NOMO-1 treated with DMSO at 0.1 percent for 48 hours (cell line): ENCODE measurements at regions not wholly inside any gene's neighbourhood (a gene's known extent, or its start where the extent isn't known, plus 50 kb on each side); places are given as distances from the start of the nearest gene placed in this dataset.
"Not testable (repeated sequence)": the region's sequence is repeated elsewhere in the genome, so short reads cannot be mapped to it uniquely, and the experiment has no call there.

ENCODE experiments used
- DNase-seq: peaks from one replicate; lab custom pipeline; 2025; ENCODE audit not compliant: unreplicated experiment; lab: John Stamatoyannopoulos, UW

GRCh38 chr5:36739751-36740221 is 133.4 kb downstream of the SLC1A3 start:
- DNase-seq: peak; percentile 93

DNA sequence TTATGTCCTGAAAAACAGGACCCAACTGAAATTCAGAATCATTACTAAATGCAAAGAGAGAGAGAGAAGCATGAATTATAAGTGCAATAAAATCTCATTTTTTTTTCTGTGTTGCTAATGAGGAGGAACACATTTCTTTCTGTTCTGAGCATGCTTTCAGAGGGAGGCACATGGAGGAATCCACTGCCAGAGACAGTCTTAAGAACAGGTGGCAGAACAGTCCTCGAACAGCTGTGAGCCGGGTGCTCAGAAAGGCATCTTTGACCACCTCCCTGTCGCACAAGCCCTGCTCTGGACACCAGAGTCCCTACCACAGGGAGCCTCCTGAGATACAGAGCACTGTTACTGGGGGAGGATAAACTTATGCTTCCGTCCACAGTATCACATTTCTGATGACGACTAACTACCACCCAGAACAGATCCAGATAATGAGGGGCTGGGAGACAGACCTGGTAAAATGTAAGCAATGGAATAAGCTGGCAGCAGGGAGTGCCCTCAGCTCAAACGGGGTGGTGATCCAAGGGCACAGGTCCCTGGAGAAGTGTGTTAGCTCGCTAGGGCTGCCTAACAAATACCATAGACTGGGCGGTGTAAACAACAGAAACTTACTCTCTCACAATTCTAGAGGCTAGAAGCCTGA is 134.0 kb downstream of the SLC1A3 start:
- no peak for DNase-seq

DNA sequence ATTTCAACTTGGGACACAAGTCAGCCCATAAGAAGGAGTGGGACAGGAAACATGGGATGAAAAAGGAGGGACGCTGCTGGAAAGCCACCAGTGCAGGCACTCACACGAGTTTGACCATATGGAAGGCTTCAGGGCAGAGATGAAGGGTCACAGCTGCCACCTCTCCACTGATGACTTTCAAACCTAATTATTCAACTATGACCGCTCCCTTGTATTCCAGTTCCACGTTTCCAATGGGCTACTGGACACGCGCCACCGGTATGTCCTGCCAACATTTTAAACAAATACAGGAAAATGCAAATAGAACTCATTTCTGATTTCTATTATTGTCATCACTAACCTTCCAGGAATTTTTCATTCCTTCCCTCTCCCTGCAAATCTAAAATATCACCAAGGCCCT is 134.7 kb downstream of the SLC1A3 start:
- no peak for DNase-seq

GRCh38 chr5:36743891-36744772 is 132.4 kb upstream of the NIPBL start:
- no peak for DNase-seq

DNA sequence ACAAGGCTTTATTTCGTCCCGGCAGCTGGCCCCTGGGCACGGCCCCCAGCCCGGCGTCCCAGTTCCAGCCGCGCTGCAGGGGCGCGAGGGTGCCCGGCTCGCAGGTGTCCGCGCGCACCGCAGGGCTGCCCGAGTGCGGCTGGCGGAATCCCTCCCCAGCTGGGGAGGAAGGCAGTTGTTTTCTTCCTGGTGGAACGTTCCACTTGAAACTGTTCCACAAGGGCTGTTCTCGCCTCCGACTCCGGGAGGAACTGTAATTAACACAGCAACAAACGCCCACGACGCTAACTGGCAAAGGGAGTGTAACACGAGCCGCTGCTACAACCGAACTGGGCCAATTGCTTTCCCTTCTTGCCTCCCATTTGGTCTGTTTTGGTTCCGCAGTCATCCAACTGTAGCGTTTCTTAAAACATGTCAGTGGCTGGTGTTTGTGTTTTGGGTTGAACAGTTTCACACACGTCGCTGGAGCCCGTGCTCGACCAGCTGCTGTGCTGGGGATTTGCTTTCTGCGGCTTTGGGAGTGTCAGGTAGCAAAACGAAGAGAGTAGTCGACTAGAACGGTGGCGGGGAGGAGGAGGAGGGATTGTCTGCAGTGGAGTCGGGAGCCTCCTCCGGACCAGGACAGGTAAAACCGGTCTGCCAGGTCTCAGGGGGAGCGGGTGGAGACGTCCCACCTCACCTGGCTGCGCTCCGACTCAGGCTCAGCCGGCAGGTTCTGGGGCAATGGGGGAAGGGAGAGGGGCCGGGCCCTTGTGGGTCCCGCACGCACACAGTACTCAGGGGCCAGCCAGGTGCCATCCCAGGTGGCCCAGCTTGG is 131.6 kb upstream of the NIPBL start:
- DNase-seq: peak; percentile 69

- DNase-seq: not testable (repeated sequence)
Measured at GRCh38 chr5:36747794-36748193, 128.8 kb upstream of the NIPBL start.

GRCh38 chr5:36751886-36752285 is 124.7 kb upstream of the NIPBL start:
- DNase-seq: no peak

DNA sequence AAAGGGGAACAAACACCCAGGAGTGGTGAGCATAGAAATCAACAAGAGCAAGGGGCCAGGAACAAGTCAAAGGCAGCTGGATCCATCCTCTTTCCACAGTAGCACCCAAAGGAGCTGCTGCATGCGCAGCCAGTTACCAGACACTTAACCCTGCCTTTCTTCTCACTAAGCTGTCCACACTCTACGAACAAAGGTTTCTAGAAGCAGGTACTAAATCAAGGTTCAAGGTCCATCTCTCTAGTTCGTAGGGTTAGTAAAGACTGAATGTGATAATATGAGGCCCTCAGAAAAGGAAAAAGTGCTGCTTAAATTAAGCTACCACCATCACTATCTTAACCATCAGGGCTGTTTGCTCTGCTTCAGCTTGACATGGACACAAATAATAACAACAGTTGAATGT is 121.2 kb upstream of the NIPBL start:
- DNase-seq: no peak

GRCh38 chr5:36755920-36756488 is 120.6 kb upstream of the NIPBL start:
- DNase-seq: no peak

DNA sequence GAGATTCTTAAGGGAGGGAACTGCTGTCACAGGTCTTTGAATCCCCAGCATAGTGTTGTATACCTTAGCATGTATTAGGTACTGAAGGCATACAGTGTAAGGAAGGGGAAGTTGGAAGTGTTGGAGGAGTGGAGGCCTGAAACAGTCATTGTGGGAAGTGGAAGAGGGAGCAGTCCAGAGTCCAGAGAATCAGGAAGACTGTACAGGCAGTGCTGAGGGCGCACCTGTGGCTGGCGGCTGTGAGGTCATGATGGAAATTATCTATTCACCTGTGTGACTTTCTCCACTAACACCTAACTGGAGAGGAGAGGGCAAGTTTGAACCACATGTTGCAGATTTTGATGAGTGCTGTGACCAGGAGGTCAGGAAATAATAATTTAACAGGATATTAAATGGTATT is 119.7 kb upstream of the NIPBL start:
- DNase-seq: no peak

DNA sequence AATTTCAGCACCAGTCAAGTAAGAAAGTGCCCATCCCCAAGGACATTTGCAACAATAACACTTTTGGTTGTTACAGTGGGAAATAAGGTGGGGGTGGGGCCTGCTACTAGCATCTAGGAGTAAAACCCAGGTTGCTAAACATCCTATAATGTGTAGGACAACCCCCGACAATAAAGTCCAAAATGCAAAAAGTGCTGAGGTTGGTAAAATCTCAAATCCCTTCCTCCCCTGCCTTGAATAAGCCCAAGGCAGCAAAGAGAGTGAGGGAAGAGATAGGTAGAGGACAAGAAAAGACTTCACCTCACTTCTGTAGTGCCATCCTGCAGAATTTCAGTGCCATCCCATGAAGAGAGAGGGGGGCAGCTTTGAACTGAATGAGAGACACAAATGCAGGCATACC is 117.5 kb upstream of the NIPBL start:
- no peak for DNase-seq

DNA sequence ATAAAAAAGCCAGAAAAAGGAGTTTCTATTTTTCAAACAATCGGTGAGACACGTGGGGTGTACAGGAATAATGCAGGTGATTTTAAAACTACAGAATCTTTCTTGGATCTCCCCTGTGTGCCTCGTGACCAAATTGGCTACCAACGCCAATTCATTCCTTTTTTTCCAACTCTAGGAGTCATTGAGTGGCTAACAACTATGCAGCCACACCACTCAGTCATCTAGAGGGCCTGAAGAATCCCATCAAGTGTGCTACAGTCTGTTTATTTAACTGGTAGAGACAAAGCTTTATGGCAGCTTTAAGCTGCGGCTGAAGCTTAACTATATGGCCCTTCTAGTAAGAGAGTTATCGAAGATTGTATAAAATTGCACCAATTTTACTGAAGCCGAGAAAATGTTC is 113.1 kb upstream of the NIPBL start:
- no peak for DNase-seq

GRCh38 chr5:36765876-36766275 is 110.7 kb upstream of the NIPBL start:
- DNase-seq: no peak

DNA sequence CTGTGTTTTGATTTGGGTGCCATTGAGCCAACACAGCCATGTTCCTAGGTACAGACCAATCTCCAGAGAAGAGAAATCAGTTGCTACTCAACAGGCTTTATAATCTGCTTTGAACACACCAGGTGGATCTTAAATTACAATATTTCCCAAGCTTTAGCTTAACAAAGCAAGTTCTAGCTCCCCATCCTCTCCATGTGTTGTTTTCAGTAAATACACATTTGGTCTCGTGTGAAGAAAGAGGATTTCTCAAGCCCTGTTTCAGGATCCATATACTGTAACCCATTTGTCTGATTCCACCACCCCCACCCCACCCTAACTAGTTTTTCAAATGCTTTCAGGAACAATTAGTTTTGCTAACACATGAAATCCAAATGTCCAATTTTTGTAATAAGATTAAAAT is 109.6 kb upstream of the NIPBL start:
- DNase-seq: no peak

- DNase-seq: no peak
Measured at GRCh38 chr5:36768450-36768849, 108.1 kb upstream of the NIPBL start.

GRCh38 chr5:36769129-36769770 is 107.3 kb upstream of the NIPBL start:
- DNase-seq: no peak

DNA sequence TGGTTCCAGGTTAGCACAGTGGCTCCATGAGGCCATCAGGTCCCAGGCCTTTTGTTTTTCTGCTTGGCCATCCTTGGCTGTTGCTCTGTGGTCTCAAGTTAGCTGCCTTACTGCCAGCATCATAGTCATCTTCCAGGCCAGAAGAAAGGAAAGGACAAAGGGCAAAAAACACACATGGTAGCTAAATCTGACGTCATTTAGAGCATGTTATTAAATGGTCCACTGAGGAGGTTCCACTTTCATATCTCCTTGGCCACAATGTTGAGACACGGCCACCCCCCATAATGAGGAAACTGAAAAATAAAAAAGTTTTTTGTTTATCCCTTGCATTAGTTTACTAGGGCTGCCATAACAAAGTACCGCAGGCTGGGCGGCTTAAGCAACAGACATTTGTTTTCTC is 106.4 kb upstream of the NIPBL start:
- no peak for DNase-seq

- DNase-seq: no peak
Measured at GRCh38 chr5:36772276-36773140, 104.1 kb upstream of the NIPBL start.

- no peak for DNase-seq
Measured at GRCh38 chr5:36777105-36777757, 99.3 kb upstream of the NIPBL start.
